Mesodermal cell (in vitro differentiated cells): ENCODE measurements at regions not wholly inside any gene's neighbourhood (a gene's known extent, or its start where the extent isn't known, plus 50 kb on each side); places are given as distances from the start of the nearest gene placed in this dataset.
"Not testable (repeated sequence)": the region's sequence is repeated elsewhere in the genome, so short reads cannot be mapped to it uniquely, and the experiment has no call there.

Experiments used
- H3K27ac ChIP-seq: 2 replicates; pipeline ENCODE4 v1.7.0; 2013; ENCODE audit warnings: mild to moderate bottlenecking, low read depth, low read length, moderate library complexity; ENCODE audit not compliant: severe bottlenecking
- H3K36me3 ChIP-seq: 2 replicates; pipeline ENCODE4 v1.7.1; 2013; ENCODE audit warnings: mild to moderate bottlenecking, low read length, moderate library complexity; ENCODE audit not compliant: control insufficient read depth, insufficient read depth
- H3K4me1 ChIP-seq: one replicate; pipeline ENCODE4 v1.7.1; 2013; ENCODE audit warnings: mild to moderate bottlenecking, low read length; ENCODE audit not compliant: insufficient read depth, control insufficient read depth, poor library complexity, severe bottlenecking
- H3K4me3 ChIP-seq: 2 replicates; pipeline ENCODE4 v1.7.0; 2013; ENCODE audit warnings: low read length, control low read depth, mild to moderate bottlenecking; ENCODE audit not compliant: insufficient read depth, poor library complexity, severe bottlenecking; ENCODE audit errors: extremely low read depth
- H3K9me3 ChIP-seq: 2 replicates; pipeline ENCODE4 v1.7.1; 2013; ENCODE audit warnings: mild to moderate bottlenecking, low read length, moderate library complexity; ENCODE audit not compliant: control insufficient read depth
- WGBS, 2 experiments: methylation state at CpG; one replicate each; pipeline ENCODE4 v1.1.5; 2013; ENCODE audit warnings: missing lambda C conversion rate in 2 of 2; ENCODE audit not compliant: insufficient coverage in 2 of 2; 5-methylcytosine and 5-hydroxymethylcytosine counted together

DNA sequence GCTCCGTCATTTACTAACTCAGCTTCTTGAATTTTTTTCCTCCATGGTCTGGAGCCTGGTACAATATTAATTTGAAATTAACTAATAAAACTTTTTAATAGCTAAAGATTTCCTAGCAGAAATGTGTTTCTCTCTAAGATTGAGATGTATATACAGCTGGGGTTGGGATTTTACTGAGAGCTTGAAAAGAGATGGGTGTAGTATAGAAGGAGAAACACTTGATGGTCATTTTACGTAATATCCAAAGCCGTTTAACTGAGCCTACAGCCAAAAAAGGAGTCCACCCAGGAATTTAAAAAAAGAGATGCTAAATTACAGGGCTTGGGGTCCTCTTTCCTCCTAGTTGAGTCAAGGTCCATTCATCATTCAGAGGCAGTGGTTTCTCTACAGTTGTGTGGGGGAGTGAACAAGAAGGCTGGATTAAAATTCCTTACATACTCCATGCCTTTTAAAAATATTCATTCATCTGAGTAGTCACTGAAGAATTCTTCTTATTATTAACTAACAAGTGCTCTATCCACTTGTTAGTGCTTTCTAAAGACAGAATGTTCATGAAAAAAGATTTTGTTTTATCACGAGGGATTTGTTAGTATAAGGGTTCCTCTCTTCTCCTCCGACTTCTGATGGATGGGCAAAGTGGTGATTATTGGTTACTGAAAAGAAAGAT is 255.3 kb upstream of the IL12A start:
- Histone ChIP-seq H3K4me1 (peaks cover 30% of the 10 kb centered on the region), H3K36me3 (no peaks in the 10 kb centered on the region), H3K27ac (peak overlapping the region; percentile 90), H3K9me3 (no peaks in the 10 kb centered on the region), H3K4me3 (peak overlapping the region; percentile 27)
- 62 to 75% methylated on average over 3 of the region's 5 CpGs for WGBS, 2 experiments

DNA sequence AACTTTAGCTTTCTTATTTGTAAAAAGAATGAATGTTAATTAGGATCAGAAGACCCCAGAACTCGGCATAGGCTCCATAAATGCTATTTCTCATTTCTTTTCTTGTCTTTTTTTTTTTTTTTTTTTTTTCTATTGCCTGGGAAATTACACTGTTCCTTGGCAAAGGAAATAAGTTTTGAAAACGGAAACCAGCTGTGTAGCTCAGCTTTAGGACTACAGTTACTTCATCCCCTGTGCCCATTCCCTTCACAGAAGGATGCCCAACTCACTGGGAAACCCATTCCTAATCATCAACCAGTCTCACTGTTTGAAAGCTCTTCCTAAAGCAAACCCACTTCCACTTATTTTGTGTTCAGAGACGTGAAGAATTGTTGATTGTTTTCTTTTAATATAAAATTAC is 254.0 kb upstream of the IL12A start:
- 83 to 100% methylated on average over 1 of the region's 3 CpGs for WGBS, 2 experiments

DNA sequence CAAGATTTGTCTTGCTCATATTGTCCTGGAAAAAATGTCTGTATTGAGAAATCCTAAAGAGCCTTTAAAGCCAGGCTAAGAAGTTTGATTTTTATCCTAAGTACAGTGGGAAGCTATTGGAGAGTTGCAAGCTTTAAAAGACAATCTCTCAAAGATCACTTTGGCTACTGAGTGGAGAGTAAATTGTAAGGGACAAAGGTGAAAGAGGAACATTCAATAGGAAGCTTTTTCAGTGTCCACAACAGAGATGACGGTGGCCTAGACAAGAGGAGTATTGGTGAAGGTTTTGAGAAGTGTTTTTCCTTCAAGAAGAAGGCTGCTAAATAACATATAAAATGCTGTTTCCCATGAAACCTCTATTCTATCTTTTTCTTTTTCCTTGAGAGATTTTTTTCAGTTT is 249.5 kb upstream of the IL12A start:
- Histone ChIP-seq H3K27ac (no peak overlapping the region), H3K36me3 (no peaks in the 10 kb centered on the region), H3K4me1 (peaks cover 6% of the 10 kb centered on the region), H3K9me3 (no peaks in the 10 kb centered on the region), H3K4me3 (no peak overlapping the region)
- WGBS, 2 experiments = no CpG with 5 or more reads among the region's 1 CpG

More for the DNA sequence above, 254.0 kb upstream of the IL12A start:
- Histone ChIP-seq H3K36me3 (no peaks in the 10 kb centered on the region), H3K4me1 (peaks cover 30% of the 10 kb centered on the region), H3K4me3 (no peak overlapping the region), H3K9me3 (no peaks in the 10 kb centered on the region), H3K27ac (no peak overlapping the region)

DNA sequence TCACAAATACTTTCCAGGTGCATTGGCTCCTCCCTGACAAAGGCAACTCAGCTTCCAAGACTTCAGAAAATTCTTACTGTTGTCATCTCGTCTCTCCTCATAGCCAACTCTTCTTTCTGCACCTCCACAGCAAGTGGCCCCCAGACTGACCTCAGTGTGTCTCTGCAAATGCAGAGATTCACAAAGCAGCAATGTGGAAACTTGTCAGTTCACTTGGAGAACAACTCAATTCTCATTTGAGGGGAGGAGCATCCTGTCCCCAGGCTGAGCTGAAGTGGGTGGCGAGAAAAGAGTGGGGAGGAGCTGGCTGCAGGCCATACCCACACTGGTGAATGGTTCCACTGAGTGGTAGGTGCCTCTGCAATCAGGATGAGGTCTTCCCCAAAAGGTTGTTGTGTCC is 248.7 kb upstream of the IL12A start:
- H3K4me3 ChIP-seq = no peak overlapping the region
- H3K4me1 ChIP-seq = peaks cover 3% of the 10 kb centered on the region
- H3K9me3 ChIP-seq = no peaks in the 10 kb centered on the region
- WGBS, 2 experiments = 76 to 85% methylated on average over 2 of the region's 2 CpGs
- H3K36me3 ChIP-seq = no peaks in the 10 kb centered on the region
- H3K27ac ChIP-seq = no peak overlapping the region

DNA sequence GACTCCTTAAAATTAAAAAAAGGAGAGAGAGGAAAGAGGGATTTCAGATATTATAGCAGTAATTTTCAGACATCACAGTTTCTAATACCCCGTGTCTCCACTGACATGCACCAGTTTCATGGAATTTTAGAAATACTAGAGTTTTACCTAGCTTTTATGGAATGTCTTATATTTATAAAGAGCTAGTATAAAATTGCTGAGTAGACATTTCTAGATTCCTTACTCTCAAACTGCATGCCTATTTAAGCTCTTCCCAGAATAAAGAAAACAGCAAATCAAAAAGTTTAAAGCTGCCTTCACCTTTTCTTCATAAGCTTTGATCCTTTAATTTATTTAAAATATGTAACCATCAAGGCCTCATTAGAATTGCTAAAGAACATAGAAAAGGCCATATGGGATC is 247.4 kb upstream of the IL12A start:
- no CpG with 5 or more reads among the region's 1 CpG for WGBS, 2 experiments
- no peaks in the 10 kb centered on the region for H3K36me3 ChIP-seq

DNA sequence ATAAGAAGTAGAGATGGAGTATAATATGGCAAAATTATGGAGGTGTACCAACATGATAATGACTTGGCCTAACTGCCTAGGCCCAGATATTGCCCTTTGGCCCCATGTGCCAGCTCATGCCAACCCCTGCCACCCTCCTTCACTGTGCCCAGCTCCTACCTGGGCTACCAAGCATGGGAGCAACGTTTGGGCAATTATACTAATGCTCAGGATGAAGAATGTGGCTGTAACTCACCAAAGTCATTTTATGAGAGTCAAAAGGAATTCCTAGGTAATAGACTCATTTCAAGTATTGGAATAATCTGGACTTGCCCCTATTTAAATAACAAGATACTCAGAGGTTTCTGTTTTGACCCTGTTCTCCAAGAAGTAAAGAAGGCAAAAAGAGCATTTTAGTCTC is 240.2 kb upstream of the IL12A start:
- H3K4me1 ChIP-seq = no peaks in the 10 kb centered on the region
- WGBS, 2 experiments = 60% methylated on average over 1 of the region's 1 CpG; no CpG with 5 or more reads in 1 of the 2 experiments
- no peak overlapping the region for H3K27ac ChIP-seq
- H3K36me3 ChIP-seq = no peaks in the 10 kb centered on the region
- H3K9me3 ChIP-seq = no peaks in the 10 kb centered on the region
- H3K4me3 ChIP-seq = no peak overlapping the region

More for the DNA sequence above, 247.4 kb upstream of the IL12A start:
- Histone ChIP-seq H3K27ac (no peak overlapping the region), H3K9me3 (no peaks in the 10 kb centered on the region), H3K4me3 (no peak overlapping the region), H3K4me1 (peaks cover 3% of the 10 kb centered on the region)

DNA sequence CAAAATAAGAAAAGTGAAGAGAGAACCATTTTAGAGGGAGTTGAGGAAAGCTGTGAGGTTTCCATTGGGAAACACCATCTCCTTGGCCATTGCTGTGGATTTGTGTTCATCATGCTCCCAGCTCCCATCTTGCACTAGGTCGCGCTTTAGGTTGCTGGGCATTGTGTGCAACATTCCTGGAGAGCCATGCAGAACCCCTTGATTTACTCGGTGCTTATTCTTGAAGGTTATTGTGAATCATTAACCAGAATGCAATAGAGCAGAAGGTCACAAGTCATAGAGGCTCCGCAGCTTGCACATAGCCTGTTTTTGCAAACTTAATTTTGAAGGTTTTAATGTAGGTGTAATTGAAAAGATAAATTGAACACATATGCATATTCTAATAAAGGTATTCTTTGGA is 239.2 kb upstream of the IL12A start:
- WGBS, 2 experiments = 91 to 92% methylated on average over 3 to 4 of the region's 4 CpGs
- Histone ChIP-seq H3K4me3 (no peak overlapping the region), H3K9me3 (no peaks in the 10 kb centered on the region), H3K36me3 (no peaks in the 10 kb centered on the region), H3K4me1 (no peaks in the 10 kb centered on the region), H3K27ac (no peak overlapping the region)

DNA sequence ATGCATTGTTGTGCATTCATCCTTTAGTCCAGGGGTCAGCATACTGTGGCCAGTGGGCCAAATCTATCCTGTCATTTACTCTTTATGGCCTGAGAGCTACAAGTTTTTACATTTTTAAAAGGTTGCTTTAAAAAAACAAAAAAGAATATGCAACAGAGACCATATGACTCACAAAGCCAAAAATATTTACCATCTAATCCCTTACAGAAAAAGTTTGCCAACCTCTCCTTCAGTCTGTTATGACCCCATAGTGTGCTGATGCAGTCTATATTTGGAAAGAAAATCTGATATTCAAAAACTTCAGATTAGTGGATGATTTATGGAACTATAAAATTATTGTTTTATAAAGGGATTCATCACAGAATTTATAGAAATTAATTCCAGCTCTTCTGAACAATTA is 237.5 kb upstream of the IL12A start:
- H3K4me3 ChIP-seq = no peak overlapping the region
- H3K27ac ChIP-seq = no peak overlapping the region
- no peaks in the 10 kb centered on the region for H3K4me1 ChIP-seq
- no peaks in the 10 kb centered on the region for H3K36me3 ChIP-seq
- peaks cover 2% of the 10 kb centered on the region for H3K9me3 ChIP-seq

DNA sequence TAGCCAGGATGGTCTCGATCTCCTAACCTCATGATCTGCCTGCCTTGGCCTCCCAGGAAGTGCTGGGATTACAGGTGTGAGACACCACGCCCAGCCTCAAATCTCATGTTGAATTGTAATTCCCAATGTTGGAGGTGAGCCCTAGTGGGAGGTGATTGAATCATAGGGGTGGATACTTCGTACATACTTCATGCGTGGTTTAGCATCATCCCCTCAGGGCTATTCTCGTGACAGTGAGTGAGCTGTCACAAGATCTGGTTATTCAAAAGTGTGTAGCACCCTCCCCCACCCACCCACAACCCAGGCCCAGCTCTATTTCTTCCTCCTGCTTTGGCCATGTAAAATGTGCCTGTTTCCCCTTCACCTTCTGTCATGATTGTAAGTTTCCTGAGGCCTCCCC is 236.9 kb upstream of the IL12A start:
- H3K36me3 ChIP-seq = no peaks in the 10 kb centered on the region
- no peaks in the 10 kb centered on the region for H3K4me1 ChIP-seq
- H3K9me3 ChIP-seq = peaks cover 5% of the 10 kb centered on the region
- 95 to 97% methylated on average over 5 of the region's 5 CpGs for WGBS, 2 experiments
- no peak overlapping the region for H3K4me3 ChIP-seq
- no peak overlapping the region for H3K27ac ChIP-seq

DNA sequence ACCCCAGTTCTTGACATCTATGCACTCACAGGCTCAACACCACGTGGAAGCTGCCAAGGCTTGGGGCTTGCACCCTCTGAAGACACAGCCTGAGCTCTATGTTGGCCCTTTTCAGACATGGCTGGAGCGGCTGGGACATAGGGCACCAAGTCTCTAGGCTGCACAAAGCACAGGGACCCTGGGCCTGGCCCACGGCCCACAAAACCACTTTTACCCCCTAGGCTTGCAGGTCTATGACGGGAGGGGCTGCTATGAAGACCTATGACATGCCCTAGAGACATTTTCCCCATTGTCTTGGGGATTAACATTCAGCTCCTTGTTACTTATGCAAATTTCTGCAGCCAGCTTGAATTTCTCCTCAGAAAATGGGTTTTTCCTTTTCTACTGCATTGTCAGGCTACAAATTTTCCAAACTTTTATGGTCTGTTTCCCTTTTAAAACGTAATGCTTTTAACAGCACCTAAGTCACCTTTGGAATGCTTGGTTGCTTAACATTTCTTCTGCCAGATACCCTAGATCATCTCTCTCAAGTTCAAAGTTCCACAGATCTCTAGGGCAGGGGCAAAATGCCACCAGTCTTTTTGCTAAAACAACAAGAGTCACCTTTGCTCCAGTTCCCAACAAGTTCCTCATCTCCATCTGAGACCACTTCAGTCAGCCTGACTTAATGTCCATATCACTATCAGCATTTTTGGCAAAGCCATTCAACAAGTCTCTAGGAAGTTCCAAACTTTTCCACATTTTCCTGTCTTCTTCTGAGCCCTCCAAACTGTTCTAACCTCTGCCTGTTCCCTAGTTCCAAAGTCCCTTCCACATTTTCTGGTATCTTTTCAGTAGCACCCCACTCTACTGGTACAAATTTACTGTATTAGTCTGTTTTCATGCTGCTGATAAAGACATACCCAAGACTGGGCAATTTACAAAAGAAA is 232.1 kb upstream of the IL12A start:
- H3K4me3 ChIP-seq, H3K9me3 ChIP-seq, H3K27ac ChIP-seq, H3K4me1 ChIP-seq, H3K36me3 ChIP-seq: not testable (repeated sequence)
- WGBS, 2 experiments = 79 to 85% methylated on average over 5 of the region's 5 CpGs
